ENCODE measurements at regions not wholly inside any gene's neighbourhood (a gene's known extent, or its start where the extent isn't known, plus 50 kb on each side); places are given as distances from the start of the nearest gene placed in this dataset.

- TF ChIP-seq CHD7 (IDR thresholded peaks at IDR 0.05; ENCODE audit: insufficient replicate concordance, low read length) (no peak), EZH2 (IDR thresholded peaks at IDR 0.05; ENCODE audit: low read depth, low read length, severe bottlenecking) (no peak), MAX (IDR thresholded peaks at IDR 0.05) (no peak), USF2 (IDR thresholded peaks at IDR 0.05; ENCODE audit: low read length) (no peak), CBX8 (IDR thresholded peaks at IDR 0.05; ENCODE audit: borderline replicate concordance, low read depth, low read length) (no peak), PHF8 (conservative IDR thresholded peaks at IDR 0.05; ENCODE audit: low read depth, low read length) (no peak), SIN3A (conservative IDR thresholded peaks at IDR 0.05 in 1 of 2, IDR thresholded peaks at IDR 0.05 in 1 of 2; ENCODE audit: low read depth in 1 of 2, low read length in 2 of 2) (no peak), TAF7 (optimal IDR thresholded peaks at IDR 0.05; ENCODE audit: borderline replicate concordance, low read depth, low read length) (no peak), YY1 (IDR thresholded peaks at IDR 0.05; ENCODE audit: low read depth, low read length) (no peak), ASH2L (IDR thresholded peaks at IDR 0.05; ENCODE audit: low read length) (no peak)
These were observed 729.0 kb upstream of the NR2F2 start (continued) for GRCh38 chr15:95601525-95601924.

All from H1 (cell line).